ENCODE measurements at regions not wholly inside any gene's neighbourhood (a gene's known extent, or its start where the extent isn't known, plus 50 kb on each side); places are given as distances from the start of the nearest gene placed in this dataset.

GRCh38 chr12:95395696-95396095 lies 78.3 kb upstream of the METAP2 start:
- peaks cover 6% of the 10 kb centered on the region for H3K9me3 Mint-ChIP-seq (ENCODE audit: low read depth, unreplicated experiment)
- no peak for TF ChIP-seq CTCF (IDR thresholded peaks at IDR 0.05; ENCODE audit: unreplicated experiment)
- peaks cover 59% of the 10 kb centered on the region for H3K27me3 Mint-ChIP-seq (ENCODE audit: unreplicated experiment)
- CTCF ChIA-PET = no interaction called here
- no peaks in the 10 kb centered on the region for H3K4me1 Mint-ChIP-seq (ENCODE audit: low read depth, unreplicated experiment)
- no TSS peak for BruUV-seq (replicated peaks)
- H3K36me3 Mint-ChIP-seq (ENCODE audit: insufficient read depth, unreplicated experiment) = no peaks in the 10 kb centered on the region
- H3K4me3 Mint-ChIP-seq (ENCODE audit: low read depth, unreplicated experiment) = no peak overlapping the region
- no peak for DNase-seq
- H3K27ac Mint-ChIP-seq (ENCODE audit: unreplicated experiment) = no peak overlapping the region
- intact Hi-C loops (cut with micrococcal nuclease; ENCODE audit: unreplicated experiment) = no loop called here

GRCh38 chr12:95396849-95397468 lies 77.0 kb upstream of the METAP2 start:
- CTCF ChIA-PET = no interaction called here
- TF ChIP-seq CTCF (IDR thresholded peaks at IDR 0.05; ENCODE audit: unreplicated experiment) = no peak
- no TSS peak for BruUV-seq (replicated peaks)
- Mint-ChIP-seq H3K27ac (ENCODE audit: unreplicated experiment) (no peak overlapping the region), H3K4me1 (ENCODE audit: low read depth, unreplicated experiment) (no peaks in the 10 kb centered on the region), H3K27me3 (ENCODE audit: unreplicated experiment) (peaks cover 70% of the 10 kb centered on the region), H3K9me3 (ENCODE audit: low read depth, unreplicated experiment) (peaks cover 6% of the 10 kb centered on the region), H3K36me3 (ENCODE audit: insufficient read depth, unreplicated experiment) (no peaks in the 10 kb centered on the region), H3K4me3 (ENCODE audit: low read depth, unreplicated experiment) (no peak overlapping the region)
- intact Hi-C loops (cut with micrococcal nuclease; ENCODE audit: unreplicated experiment) = no loop called here
- no peak for DNase-seq

GRCh38 chr12:95397571-95397970 lies 76.4 kb upstream of the METAP2 start:
- Mint-ChIP-seq H3K4me1 (ENCODE audit: low read depth, unreplicated experiment) (no peaks in the 10 kb centered on the region), H3K27ac (ENCODE audit: unreplicated experiment) (no peak overlapping the region), H3K9me3 (ENCODE audit: low read depth, unreplicated experiment) (peaks cover 6% of the 10 kb centered on the region), H3K36me3 (ENCODE audit: insufficient read depth, unreplicated experiment) (no peaks in the 10 kb centered on the region), H3K27me3 (ENCODE audit: unreplicated experiment) (peaks cover 74% of the 10 kb centered on the region), H3K4me3 (ENCODE audit: low read depth, unreplicated experiment) (no peak overlapping the region)
- DNase-seq = no peak
- intact Hi-C loops (cut with micrococcal nuclease; ENCODE audit: unreplicated experiment) = no loop called here
- CTCF ChIA-PET = no interaction called here
- TF ChIP-seq CTCF (IDR thresholded peaks at IDR 0.05; ENCODE audit: unreplicated experiment) = no peak
- BruUV-seq (replicated peaks) = no TSS peak

- CTCF ChIA-PET = no interaction called here
- H3K4me1 Mint-ChIP-seq (ENCODE audit: low read depth, unreplicated experiment) = no peaks in the 10 kb centered on the region
- H3K9me3 Mint-ChIP-seq (ENCODE audit: low read depth, unreplicated experiment) = no peaks in the 10 kb centered on the region
- H3K36me3 Mint-ChIP-seq (ENCODE audit: insufficient read depth, unreplicated experiment) = no peaks in the 10 kb centered on the region
- no peak overlapping the region for H3K4me3 Mint-ChIP-seq (ENCODE audit: low read depth, unreplicated experiment)
- TF ChIP-seq CTCF (IDR thresholded peaks at IDR 0.05; ENCODE audit: unreplicated experiment) = no peak
- BruUV-seq (replicated peaks) = no TSS peak
- DNase-seq = no peak
- H3K27me3 Mint-ChIP-seq (ENCODE audit: unreplicated experiment) = peaks cover 44% of the 10 kb centered on the region
- intact Hi-C loops (cut with micrococcal nuclease; ENCODE audit: unreplicated experiment) = no loop called here
- no peak overlapping the region for H3K27ac Mint-ChIP-seq (ENCODE audit: unreplicated experiment)
Observed at GRCh38 chr12:95402096-95402495, 71.9 kb upstream of the METAP2 start.
